GM12878 (cell line): ENCODE measurements at regions not wholly inside any gene's neighbourhood (a gene's known extent, or its start where the extent isn't known, plus 50 kb on each side); places are given as distances from the start of the nearest gene placed in this dataset.

ENCODE experiments used
- ATAC-seq: fragments of 200-7000 bp; cut with Tn5 transposase; 3 replicates; pipeline ENCODE4 v1.9.1; 2020; ENCODE audit warnings: mild to moderate bottlenecking, moderate library complexity
- BruUV-seq: library from RNA; stranded (reverse); fragments of 400-500 nt; replicated peaks from 2 replicates; lab custom pipeline; 2021; lab: Mats Ljungman, UMichigan
- CTCF ChIA-PET: fragments of 300-600 bp; sonication (Branson Sonifier 250); formaldehyde crosslinking; extraction: SDS; loops from one replicate; lab custom pipeline; 2021; ENCODE audit warnings: inconsistent platforms; lab: Yijun Ruan, JAX
- POLR2A ChIA-PET: fragments of 350-600 bp; formaldehyde crosslinking; extraction: SDS; loops from one replicate; lab custom pipeline; 2021; ENCODE audit warnings: inconsistent platforms; lab: Charles Lee
- RAD21 ChIA-PET: fragments of 300-600 bp; sonication (Branson Sonifier 250); formaldehyde crosslinking; loops from one replicate; lab custom pipeline; 2023; ENCODE audit warnings: antibody characterized with exemption; ENCODE audit not compliant: unreplicated experiment; lab: Charles Lee
- SMC1A ChIA-PET: fragments of 300-600 bp; sonication (Branson Sonifier 250); formaldehyde crosslinking; loops from one replicate; lab custom pipeline; 2023; ENCODE audit not compliant: unreplicated experiment, uncharacterized antibody; lab: Charles Lee
- DNase-seq: peaks from one replicate; pipeline ENCODE4 v3.0.0-alpha.2; 2011; ENCODE audit warnings: low read depth, low spot score
- FAIRE-seq: peaks from 3 replicates; lab custom pipeline; 2011; peaks lifted over from hg19 to GRCh38; lab: Jason Lieb, UNC
- H2AFZ ChIP-seq: 2 replicates; pipeline ENCODE4 v1.6.0; 2011; ENCODE audit warnings: low read depth, low read length, control low read depth; ENCODE audit not compliant: control insufficient read depth
- H3K27ac ChIP-seq: 2 replicates; pipeline ENCODE4 v1.5.1; 2011; ENCODE audit warnings: control low read depth; ENCODE audit not compliant: control insufficient read depth, insufficient read depth
- H3K27me3 ChIP-seq, 2 experiments: replicated peaks in 1 of 2; 2 replicates each; pipeline versions ENCODE4 v1.6.0 to v1.6.1; 2011; ENCODE audit warnings: low read length in 1 of 2; ENCODE audit not compliant: control insufficient read depth in 2 of 2, insufficient read depth in 2 of 2
- H3K36me3 ChIP-seq, 2 experiments: 2 replicates each; pipeline ENCODE4 v1.5.1; 2011; ENCODE audit warnings: low read length in 1 of 2; ENCODE audit not compliant: control insufficient read depth in 2 of 2, insufficient read depth in 2 of 2
- H3K4me1 ChIP-seq: 2 replicates; pipeline ENCODE4 v1.6.1; 2011; ENCODE audit warnings: mild to moderate bottlenecking, low read length, moderate library complexity, mixed read lengths; ENCODE audit not compliant: control insufficient read depth, insufficient read depth
- H3K4me2 ChIP-seq: 2 replicates; pipeline ENCODE4 v1.6.0; 2011; ENCODE audit warnings: control low read depth; ENCODE audit not compliant: control insufficient read depth, insufficient read depth
- H3K4me3 ChIP-seq: fragments of 200-600 bp; sonication (generic); 2 replicates; pipeline ENCODE4 v1.5.1; 2016
- H3K79me2 ChIP-seq: 2 replicates; pipeline ENCODE4 v1.6.0; 2011; ENCODE audit warnings: low read length; ENCODE audit not compliant: control insufficient read depth, insufficient read depth
- H3K9ac ChIP-seq: 2 replicates; pipeline ENCODE4 v1.8.0; 2011; ENCODE audit warnings: low read length, control low read depth, mixed read lengths; ENCODE audit not compliant: control insufficient read depth, insufficient read depth
- H3K9me3 ChIP-seq: replicated peaks from 3 replicates; pipeline ENCODE4 v1.5.1; 2011; ENCODE audit warnings: mild to moderate bottlenecking, low read length; ENCODE audit not compliant: control insufficient read depth, insufficient read depth
- H4K20me1 ChIP-seq: 2 replicates; pipeline ENCODE4 v1.6.0; 2011; ENCODE audit not compliant: control insufficient read depth, insufficient read depth
- ATF7 ChIP-seq: fragments of 450-650 bp; IDR thresholded peaks from 2 replicates; pipeline ENCODE4 v1.6.1; 2016; ENCODE audit warnings: low read depth, mild to moderate bottlenecking
- BHLHE40 ChIP-seq, 2 experiments: fragments of 450-650 bp in 1 of 2; IDR thresholded peaks; 2 replicates each; pipeline ENCODE4 v1.6.1; 2011 to 2017; ENCODE audit warnings: low read depth in 2 of 2, borderline replicate concordance in 1 of 2, improper control_type of control experiment in 1 of 2, low read length in 1 of 2, mild to moderate bottlenecking in 1 of 2
- BMI1 ChIP-seq: fragments of 450-650 bp; IDR thresholded peaks from 2 replicates; pipeline ENCODE4 v1.6.1; 2016; ENCODE audit warnings: mild to moderate bottlenecking, moderate library complexity, borderline replicate concordance
- EZH2 ChIP-seq: IDR thresholded peaks from 2 replicates; pipeline ENCODE4 v1.6.1; 2012; ENCODE audit warnings: low read depth, mild to moderate bottlenecking, control low read depth, inconsistent platforms, low read length, borderline replicate concordance; ENCODE audit not compliant: control insufficient read depth
- LARP7 ChIP-seq: fragments of 450-650 bp; IDR thresholded peaks from 2 replicates; pipeline ENCODE4 v1.6.1; 2017; ENCODE audit warnings: mild to moderate bottlenecking
- MTA2 ChIP-seq: fragments of 450-650 bp; IDR thresholded peaks from 2 replicates; pipeline ENCODE4 v1.6.1; 2016; ENCODE audit warnings: low read depth, mild to moderate bottlenecking, moderate library complexity
- NR2C2 ChIP-seq: IDR thresholded peaks from 2 replicates; pipeline ENCODE4 v1.6.1; 2011; ENCODE audit warnings: borderline replicate concordance, low read depth; ENCODE audit not compliant: control insufficient read depth, insufficient read length
- PML ChIP-seq: IDR thresholded peaks from 2 replicates; pipeline ENCODE4 v1.6.1; 2012; ENCODE audit warnings: low read length, inconsistent platforms
- RB1 ChIP-seq: fragments of 450-650 bp; formaldehyde crosslinking; IDR thresholded peaks from 2 replicates; pipeline ENCODE4 v1.6.1; 2017; ENCODE audit warnings: mild to moderate bottlenecking, borderline replicate concordance
- SPI1 ChIP-seq: IDR thresholded peaks from 2 replicates; pipeline ENCODE4 v1.6.1; 2011; ENCODE audit warnings: low read depth, mild to moderate bottlenecking, low read length, moderate library complexity, borderline replicate concordance; ENCODE audit not compliant: insufficient read depth
- SUPT20H ChIP-seq: IDR thresholded peaks from 2 replicates; pipeline ENCODE4 v1.6.1; 2011; ENCODE audit warnings: low read depth, mild to moderate bottlenecking, low read length, moderate library complexity, borderline replicate concordance; ENCODE audit not compliant: control insufficient read depth
- TBL1XR1 ChIP-seq: IDR thresholded peaks from 2 replicates; pipeline ENCODE4 v1.6.1; 2012; ENCODE audit warnings: low read depth, low read length, improper control_type of control experiment
- TCF3 ChIP-seq: IDR thresholded peaks from 2 replicates; pipeline ENCODE4 v1.6.1; 2012; ENCODE audit warnings: low read depth, mild to moderate bottlenecking, low read length, borderline replicate concordance; ENCODE audit not compliant: insufficient read depth
- TCF7 ChIP-seq: IDR thresholded peaks from 2 replicates; pipeline ENCODE4 v1.6.1; 2014; ENCODE audit warnings: antibody characterized with exemption, borderline replicate concordance
- ZNF24 ChIP-seq: fragments of 450-650 bp; IDR thresholded peaks from 2 replicates; pipeline ENCODE4 v1.6.1; 2017; ENCODE audit warnings: antibody characterized with exemption, mild to moderate bottlenecking
- in situ Hi-C: fragments of 300-500 bp; cut with MboI; formaldehyde crosslinking; loops from 9 replicates; pipeline ENCODE4 v1.14.3; 2018; ENCODE audit warnings: mixed read lengths
- intact Hi-C: fragments of 100-400 bp; cut with micrococcal nuclease; formaldehyde crosslinking; loops from one replicate; pipeline ENCODE4 v1.14.2; 2022; ENCODE audit not compliant: unreplicated experiment
- TF ChIP-seq, protein P1 (sequence below): fragments of 450-650 bp; IDR thresholded peaks from 2 replicates; pipeline ENCODE4 v1.6.1; 2018; ENCODE audit warnings: mild to moderate bottlenecking, low read depth, moderate library complexity; ENCODE audit not compliant: partially characterized antibody
- TF ChIP-seq, protein P2 (sequence below), 3 experiments: IDR thresholded peaks in 2 of 3; conservative IDR thresholded peaks in 1 of 3; 2 replicates each; pipeline ENCODE4 v1.5.1; 2011; ENCODE audit warnings: low read depth in 3 of 3, low read length in 3 of 3, mild to moderate bottlenecking in 3 of 3, control low read depth in 2 of 3, moderate library complexity in 2 of 3, inconsistent platforms in 1 of 3, mixed read lengths in 1 of 3; ENCODE audit not compliant: control insufficient read depth in 2 of 3, insufficient read depth in 1 of 3; ENCODE audit errors: extremely low read depth in 1 of 3
- TF ChIP-seq, protein P3 (sequence below): fragments of 450-650 bp; IDR thresholded peaks from 2 replicates; pipeline ENCODE4 v1.6.1; 2017; ENCODE audit warnings: borderline replicate concordance

DNA sequence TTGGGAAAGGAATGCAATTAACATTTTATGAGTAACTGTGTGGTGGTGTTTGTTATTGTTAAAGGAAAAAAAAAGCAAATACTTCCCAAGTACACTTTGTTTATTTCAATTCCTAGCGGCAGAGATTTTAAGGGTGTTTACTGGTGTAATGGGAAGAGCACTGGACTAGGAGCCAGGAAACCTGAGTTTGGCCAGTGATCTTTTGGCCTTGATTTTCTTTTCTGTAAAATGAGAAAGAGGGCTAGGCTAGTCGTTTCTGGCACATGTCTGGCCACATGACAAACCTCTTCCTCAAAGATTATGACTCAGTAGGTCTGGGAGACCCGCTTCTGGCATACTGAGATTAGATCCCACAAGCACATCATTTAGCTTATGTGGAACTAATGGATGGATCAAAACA is 428.1 kb upstream of the NOX3 start (continued):
- TF ChIP-seq SPI1 (no peak), TCF3 (no peak), SUPT20H (no peak)

DNA sequence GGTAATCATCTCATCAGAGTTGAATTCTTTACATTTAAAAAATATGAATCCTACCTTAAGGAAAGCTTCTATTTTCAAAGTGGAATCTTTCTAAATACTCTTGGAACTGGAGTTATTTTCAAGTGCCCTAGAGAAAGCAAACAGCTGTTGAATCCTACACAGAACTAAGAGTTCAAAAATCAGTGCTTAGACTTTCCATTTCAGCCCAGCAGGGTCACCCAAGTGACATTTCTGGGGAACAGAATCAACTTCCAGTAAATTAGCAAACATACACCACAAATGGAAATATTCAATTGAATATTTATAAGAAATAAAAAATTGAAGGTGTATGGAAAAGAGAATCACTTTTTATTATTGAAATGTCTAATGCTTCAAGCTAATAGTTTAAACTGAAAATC is 427.7 kb upstream of the NOX3 start:
- ChIA-PET POLR2A (no interaction called here), RAD21 (no interaction called here), SMC1A (interaction anchor here (0.7 to 0.8 kb wide), 2 partner anchors 9 to 431 kb away, joined by 3 read pairs; no protein-coding TSS in a partner anchor), CTCF (no interaction called here)
- H3K79me2 ChIP-seq, result no peaks in the 10 kb centered on the region
- no peak overlapping the region for H3K27ac ChIP-seq
- ATAC-seq, result no peak
- no peaks in the 10 kb centered on the region for H3K27me3 ChIP-seq
- H3K4me3 ChIP-seq, result no peak overlapping the region
- no peaks in the 10 kb centered on the region for H3K36me3 ChIP-seq
- intact Hi-C loops (loop anchor here (2.0 to 10.0 kb wide), 2 partner anchors 469 to 557 kb away; no protein-coding TSS in a partner anchor), in situ Hi-C loops (loop anchor here (10.0 kb wide), 1 partner anchor 559 kb away; no protein-coding TSS in a partner anchor)
- no peaks in the 10 kb centered on the region for H4K20me1 ChIP-seq
- H3K9ac ChIP-seq, result no peak overlapping the region
- no peaks in the 10 kb centered on the region for H3K4me1 ChIP-seq
- H2AFZ ChIP-seq, result no peak overlapping the region
- no peak for DNase-seq
- H3K4me2 ChIP-seq, result no peak overlapping the region
- no peak for FAIRE-seq
- BruUV-seq, result no TSS peak
- no peaks in the 10 kb centered on the region for H3K9me3 ChIP-seq
- no peak for TF ChIP-seq BHLHE40 (IDR thresholded peaks at IDR 0.05; ENCODE audit: borderline replicate concordance in 1 of 2, low read depth in 2 of 2, low read length in 1 of 2)
- no peak for TF ChIP-seq PML
- no peak for TF ChIP-seq ATF7
- TF ChIP-seq NR2C2, result no peak
- no peak for TF ChIP-seq ZNF24
- TF ChIP-seq, protein P1, sequence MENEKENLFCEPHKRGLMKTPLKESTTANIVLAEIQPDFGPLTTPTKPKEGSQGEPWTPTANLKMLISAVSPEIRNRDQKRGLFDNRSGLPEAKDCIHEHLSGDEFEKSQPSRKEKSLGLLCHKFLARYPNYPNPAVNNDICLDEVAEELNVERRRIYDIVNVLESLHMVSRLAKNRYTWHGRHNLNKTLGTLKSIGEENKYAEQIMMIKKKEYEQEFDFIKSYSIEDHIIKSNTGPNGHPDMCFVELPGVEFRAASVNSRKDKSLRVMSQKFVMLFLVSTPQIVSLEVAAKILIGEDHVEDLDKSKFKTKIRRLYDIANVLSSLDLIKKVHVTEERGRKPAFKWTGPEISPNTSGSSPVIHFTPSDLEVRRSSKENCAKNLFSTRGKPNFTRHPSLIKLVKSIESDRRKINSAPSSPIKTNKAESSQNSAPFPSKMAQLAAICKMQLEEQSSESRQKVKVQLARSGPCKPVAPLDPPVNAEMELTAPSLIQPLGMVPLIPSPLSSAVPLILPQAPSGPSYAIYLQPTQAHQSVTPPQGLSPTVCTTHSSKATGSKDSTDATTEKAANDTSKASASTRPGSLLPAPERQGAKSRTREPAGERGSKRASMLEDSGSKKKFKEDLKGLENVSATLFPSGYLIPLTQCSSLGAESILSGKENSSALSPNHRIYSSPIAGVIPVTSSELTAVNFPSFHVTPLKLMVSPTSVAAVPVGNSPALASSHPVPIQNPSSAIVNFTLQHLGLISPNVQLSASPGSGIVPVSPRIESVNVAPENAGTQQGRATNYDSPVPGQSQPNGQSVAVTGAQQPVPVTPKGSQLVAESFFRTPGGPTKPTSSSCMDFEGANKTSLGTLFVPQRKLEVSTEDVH, result no peak
- no peak for TF ChIP-seq TCF7
- TF ChIP-seq TBL1XR1, result no peak
- TF ChIP-seq MTA2, result no peak
- no peak for TF ChIP-seq RB1
- TF ChIP-seq, protein P2, sequence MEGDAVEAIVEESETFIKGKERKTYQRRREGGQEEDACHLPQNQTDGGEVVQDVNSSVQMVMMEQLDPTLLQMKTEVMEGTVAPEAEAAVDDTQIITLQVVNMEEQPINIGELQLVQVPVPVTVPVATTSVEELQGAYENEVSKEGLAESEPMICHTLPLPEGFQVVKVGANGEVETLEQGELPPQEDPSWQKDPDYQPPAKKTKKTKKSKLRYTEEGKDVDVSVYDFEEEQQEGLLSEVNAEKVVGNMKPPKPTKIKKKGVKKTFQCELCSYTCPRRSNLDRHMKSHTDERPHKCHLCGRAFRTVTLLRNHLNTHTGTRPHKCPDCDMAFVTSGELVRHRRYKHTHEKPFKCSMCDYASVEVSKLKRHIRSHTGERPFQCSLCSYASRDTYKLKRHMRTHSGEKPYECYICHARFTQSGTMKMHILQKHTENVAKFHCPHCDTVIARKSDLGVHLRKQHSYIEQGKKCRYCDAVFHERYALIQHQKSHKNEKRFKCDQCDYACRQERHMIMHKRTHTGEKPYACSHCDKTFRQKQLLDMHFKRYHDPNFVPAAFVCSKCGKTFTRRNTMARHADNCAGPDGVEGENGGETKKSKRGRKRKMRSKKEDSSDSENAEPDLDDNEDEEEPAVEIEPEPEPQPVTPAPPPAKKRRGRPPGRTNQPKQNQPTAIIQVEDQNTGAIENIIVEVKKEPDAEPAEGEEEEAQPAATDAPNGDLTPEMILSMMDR (IDR thresholded peaks at IDR 0.05 in 2 of 3, conservative IDR thresholded peaks at IDR 0.05 in 1 of 3; ENCODE audit: control insufficient read depth in 2 of 3, extremely low read depth in 1 of 3, insufficient read depth in 1 of 3, low read depth in 3 of 3, low read length in 3 of 3), result no peak
- TF ChIP-seq LARP7, result no peak
- no peak for TF ChIP-seq EZH2
- TF ChIP-seq, protein P3, sequence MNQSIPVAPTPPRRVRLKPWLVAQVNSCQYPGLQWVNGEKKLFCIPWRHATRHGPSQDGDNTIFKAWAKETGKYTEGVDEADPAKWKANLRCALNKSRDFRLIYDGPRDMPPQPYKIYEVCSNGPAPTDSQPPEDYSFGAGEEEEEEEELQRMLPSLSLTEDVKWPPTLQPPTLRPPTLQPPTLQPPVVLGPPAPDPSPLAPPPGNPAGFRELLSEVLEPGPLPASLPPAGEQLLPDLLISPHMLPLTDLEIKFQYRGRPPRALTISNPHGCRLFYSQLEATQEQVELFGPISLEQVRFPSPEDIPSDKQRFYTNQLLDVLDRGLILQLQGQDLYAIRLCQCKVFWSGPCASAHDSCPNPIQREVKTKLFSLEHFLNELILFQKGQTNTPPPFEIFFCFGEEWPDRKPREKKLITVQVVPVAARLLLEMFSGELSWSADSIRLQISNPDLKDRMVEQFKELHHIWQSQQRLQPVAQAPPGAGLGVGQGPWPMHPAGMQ, result no peak
- no peak for TF ChIP-seq BMI1
